CD4-positive, alpha-beta T cell treated with Interleukin-6 for 4 hours (primary cell): ENCODE measurements at regions not wholly inside any gene's neighbourhood (a gene's known extent, or its start where the extent isn't known, plus 50 kb on each side); places are given as distances from the start of the nearest gene placed in this dataset.

ENCODE experiments used
- DNase-seq: peaks from one replicate; pipeline ENCODE4 v3.0.0-alpha.2; 2020; ENCODE audit warnings: mixed read lengths

- DNase-seq, result no peak
Observed at GRCh38 chr1:82223091-82223490, 422.4 kb downstream of the ADGRL2 start.

- DNase-seq, result no peak
Observed at GRCh38 chr1:82221721-82222120, 421.0 kb downstream of the ADGRL2 start.

GRCh38 chr1:82220754-82221153 is 420.0 kb downstream of the ADGRL2 start:
- DNase-seq, result no peak

GRCh38 chr1:82219841-82220240 is 419.1 kb downstream of the ADGRL2 start:
- no peak for DNase-seq

- no peak for DNase-seq
Observed at GRCh38 chr1:82218846-82219245, 418.1 kb downstream of the ADGRL2 start.

- no peak for DNase-seq
Observed at GRCh38 chr1:82215853-82216175, 415.1 kb downstream of the ADGRL2 start.

- DNase-seq, result no peak
Observed at GRCh38 chr1:82215056-82215852, 414.5 kb downstream of the ADGRL2 start.

- no peak for DNase-seq
Observed at GRCh38 chr1:82214606-82215005, 413.9 kb downstream of the ADGRL2 start.

GRCh38 chr1:82197606-82198005 is 396.9 kb downstream of the ADGRL2 start:
- no peak for DNase-seq

GRCh38 chr1:82195245-82195644 is 394.5 kb downstream of the ADGRL2 start:
- DNase-seq, result no peak

GRCh38 chr1:82185084-82185483 is 384.4 kb downstream of the ADGRL2 start:
- no peak for DNase-seq

GRCh38 chr1:82181846-82182245 is 381.1 kb downstream of the ADGRL2 start:
- no peak for DNase-seq

GRCh38 chr1:82179131-82179530 is 378.4 kb downstream of the ADGRL2 start:
- no peak for DNase-seq

GRCh38 chr1:82177192-82177591 is 376.5 kb downstream of the ADGRL2 start:
- no peak for DNase-seq

- DNase-seq, result no peak
Observed at GRCh38 chr1:82171955-82172354, 371.2 kb downstream of the ADGRL2 start.

GRCh38 chr1:82168482-82168881 is 367.7 kb downstream of the ADGRL2 start:
- DNase-seq, result no peak

GRCh38 chr1:82165304-82165703 is 364.6 kb downstream of the ADGRL2 start:
- no peak for DNase-seq

GRCh38 chr1:82162486-82163420 is 362.0 kb downstream of the ADGRL2 start:
- DNase-seq, result no peak

GRCh38 chr1:82161700-82162141 is 361.0 kb downstream of the ADGRL2 start:
- no peak for DNase-seq

- DNase-seq, result no peak
Observed at GRCh38 chr1:82160903-82161302, 360.2 kb downstream of the ADGRL2 start.

GRCh38 chr1:82160036-82160435 is 359.3 kb downstream of the ADGRL2 start:
- DNase-seq, result no peak

GRCh38 chr1:82158981-82159380 is 358.2 kb downstream of the ADGRL2 start:
- DNase-seq, result no peak

- DNase-seq, result no peak
Observed at GRCh38 chr1:82154219-82154970, 353.7 kb downstream of the ADGRL2 start.
